Endothelial cell of umbilical vein (primary cell): ENCODE measurements at regions not wholly inside any gene's neighbourhood (a gene's known extent, or its start where the extent isn't known, plus 50 kb on each side); places are given as distances from the start of the nearest gene placed in this dataset.

Source experiments
- BruUV-seq: library from RNA; stranded (reverse); fragments of 400-500 nt; replicated peaks from 2 replicates; lab custom pipeline; 2021; lab: Mats Ljungman, UMichigan
- CTCF ChIA-PET: fragments of 300-600, 350-600 bp; sonication (Branson Sonifier 250); formaldehyde crosslinking; loops from one replicate; lab custom pipeline; 2021; ENCODE audit warnings: antibody characterized with exemption, inconsistent platforms; lab: Charles Lee
- POLR2A ChIA-PET: fragments of 300-600, 350-600 bp; sonication (Branson Sonifier 250); formaldehyde crosslinking; loops from one replicate; lab custom pipeline; 2021; ENCODE audit warnings: antibody characterized with exemption, inconsistent platforms; lab: Charles Lee
- DNase-seq: peaks from one replicate; pipeline ENCODE4 v3.0.0-alpha.2; 2011; ENCODE audit warnings: low read depth, low spot score
- FAIRE-seq: peaks from 2 replicates; lab custom pipeline; 2011; peaks lifted over from hg19 to GRCh38; lab: Jason Lieb, UNC
- H2AFZ ChIP-seq: 2 replicates; pipeline ENCODE4 v1.6.0; 2012; ENCODE audit warnings: low read depth, low read length, control low read depth, inconsistent platforms
- H3K27ac ChIP-seq: 2 replicates; pipeline ENCODE4 v1.5.1; 2011; ENCODE audit warnings: low read depth, mild to moderate bottlenecking, control low read depth, low read length, moderate library complexity; ENCODE audit not compliant: insufficient read depth
- H3K27me3 ChIP-seq, 2 experiments: 2 replicates each; pipeline versions ENCODE4 v1.6.0 to v1.6.1; 2011; ENCODE audit warnings: low read length in 2 of 2, mixed read lengths in 1 of 2; ENCODE audit not compliant: control insufficient read depth in 2 of 2, insufficient read depth in 2 of 2
- H3K36me3 ChIP-seq, 2 experiments: 2 replicates in 1 of 2; 3 replicates in 1 of 2; pipeline ENCODE4 v1.5.1; 2011; ENCODE audit warnings: low read length in 2 of 2, mild to moderate bottlenecking in 1 of 2, moderate library complexity in 1 of 2; ENCODE audit not compliant: control insufficient read depth in 2 of 2, insufficient read depth in 2 of 2; ENCODE audit errors: extremely low read depth in 1 of 2
- H3K4me1 ChIP-seq: 3 replicates; pipeline ENCODE4 v1.5.1; 2011; ENCODE audit warnings: mild to moderate bottlenecking, low read length; ENCODE audit not compliant: control insufficient read depth, insufficient read depth; ENCODE audit errors: extremely low read depth
- H3K4me2 ChIP-seq: 2 replicates; pipeline ENCODE4 v1.6.1; 2011; ENCODE audit warnings: low read length, control low read depth, mixed read lengths; ENCODE audit not compliant: insufficient read depth
- H3K4me3 ChIP-seq, 3 experiments: fragments of 200-600 bp in 1 of 3; sonication (generic), shearing (Covaris generic) in 1 of 3; replicated peaks in 1 of 3; 2 replicates each; pipeline ENCODE4 v1.5.1; 2011 to 2016; ENCODE audit warnings: control low read depth in 3 of 3, low read length in 3 of 3, mild to moderate bottlenecking in 2 of 3, inconsistent platforms in 1 of 3, low read depth in 1 of 3, moderate library complexity in 1 of 3; ENCODE audit not compliant: insufficient read depth in 1 of 3
- H3K79me2 ChIP-seq: 2 replicates; pipeline ENCODE4 v1.6.0; 2012; ENCODE audit warnings: low read length, inconsistent platforms; ENCODE audit not compliant: control insufficient read depth, insufficient read depth
- H3K9ac ChIP-seq: replicated peaks from 2 replicates; pipeline ENCODE3; 2011; ENCODE audit warnings: low read length, control low read depth; ENCODE audit not compliant: insufficient read depth; ENCODE audit errors: extremely low read depth
- H3K9me1 ChIP-seq: replicated peaks from 3 replicates; pipeline ENCODE4 v1.6.0; 2011; ENCODE audit warnings: mild to moderate bottlenecking, low read length; ENCODE audit not compliant: control insufficient read depth, insufficient read depth; ENCODE audit errors: extremely low read depth
- H3K9me3 ChIP-seq: replicated peaks from 2 replicates; pipeline ENCODE4 v1.5.1; 2012; ENCODE audit warnings: low read length, inconsistent platforms; ENCODE audit not compliant: control insufficient read depth, insufficient read depth
- H4K20me1 ChIP-seq: replicated peaks from 2 replicates; pipeline ENCODE3; 2011; ENCODE audit warnings: mild to moderate bottlenecking, low read length; ENCODE audit not compliant: control insufficient read depth, insufficient read depth; ENCODE audit errors: extremely low read depth
- CTCF ChIP-seq, 2 donors: IDR thresholded peaks; 1 replicate in 1 of 2; 2 replicates in 1 of 2; pipeline ENCODE4 v1.5.1; 2011; ENCODE audit warnings: low read length in 2 of 2, mild to moderate bottlenecking in 2 of 2, moderate library complexity in 2 of 2, control low read depth in 1 of 2, inconsistent platforms in 1 of 2, low read depth in 1 of 2; ENCODE audit not compliant: insufficient read depth in 1 of 2; ENCODE audit errors: extremely low read depth in 1 of 2
- EZH2 ChIP-seq: IDR thresholded peaks from 2 replicates; pipeline ENCODE4 v1.6.1; 2012; ENCODE audit warnings: borderline replicate concordance, low read depth, mild to moderate bottlenecking, moderate library complexity, low read length, inconsistent platforms; ENCODE audit not compliant: severe bottlenecking
- FOS ChIP-seq: IDR thresholded peaks from 2 replicates; pipeline ENCODE4 v1.6.1; 2011; ENCODE audit warnings: mild to moderate bottlenecking, low read length, moderate library complexity, borderline replicate concordance; ENCODE audit not compliant: insufficient read depth
- GATA2 ChIP-seq: IDR thresholded peaks from 2 replicates; pipeline ENCODE4 v1.7.0; 2011; ENCODE audit warnings: low read depth, mild to moderate bottlenecking, moderate library complexity, mixed read lengths, low read length; ENCODE audit not compliant: insufficient read length, insufficient read depth
- JUN ChIP-seq: IDR thresholded peaks from 2 replicates; pipeline ENCODE4 v1.6.1; 2011; ENCODE audit warnings: borderline replicate concordance, low read depth; ENCODE audit not compliant: insufficient read length, insufficient read depth
- MYC ChIP-seq: IDR thresholded peaks from one replicate; pipeline ENCODE4 v1.6.1; 2011; ENCODE audit warnings: mild to moderate bottlenecking, low read depth, low read length
- POLR2A ChIP-seq: IDR thresholded peaks from 2 replicates; pipeline ENCODE4 v1.6.1; 2012; ENCODE audit warnings: low read depth, mild to moderate bottlenecking, control low read depth, low read length
- POLR2AphosphoS5 ChIP-seq: IDR thresholded peaks from 2 replicates; pipeline ENCODE4 v1.6.1; 2012; ENCODE audit warnings: low read depth, mild to moderate bottlenecking, control low read depth, low read length, moderate library complexity; ENCODE audit not compliant: insufficient read depth
- dilution Hi-C: fragments of 300-500 bp; cut with MboI; formaldehyde crosslinking; loops from one replicate; pipeline ENCODE4 v1.15.0; 2019; ENCODE audit warnings: low sequenced_read_pairs; ENCODE audit not compliant: extremely low pct_ligation_motif_present
- intact Hi-C: fragments of 100-400 bp; cut with micrococcal nuclease; formaldehyde crosslinking; loops from one replicate; pipeline ENCODE4 v1.10.0; 2022
- TF ChIP-seq, protein P1 (sequence below): IDR thresholded peaks from 2 replicates; pipeline ENCODE4 v1.6.1; 2011; ENCODE audit not compliant: insufficient read depth, insufficient read length

DNA sequence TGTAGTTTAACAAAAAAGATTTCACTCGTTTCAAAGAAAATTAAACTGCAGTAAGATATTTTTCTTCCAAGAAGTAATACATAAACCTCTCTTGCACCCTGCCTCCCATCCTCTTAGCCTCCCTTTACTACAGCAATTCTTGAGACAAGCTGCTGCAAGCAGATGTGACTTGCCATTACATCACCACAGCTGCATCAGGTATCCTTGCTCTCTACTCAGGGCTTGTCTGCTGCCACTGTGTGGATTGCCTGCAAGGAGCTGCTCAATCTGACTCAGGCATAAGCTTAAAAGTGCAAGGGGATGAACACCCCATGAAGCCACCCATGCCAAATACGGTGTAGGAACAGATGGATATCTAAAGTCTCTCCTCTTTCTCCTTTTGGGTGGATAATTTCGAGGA, 609.9 kb downstream of the DNAJB9 start:
- Histone ChIP-seq H4K20me1 (no peaks in the 10 kb centered on the region), H3K9me3 (no peaks in the 10 kb centered on the region), H3K4me3 (no peak overlapping the region), H3K79me2 (no peaks in the 10 kb centered on the region), H3K27ac (no peak overlapping the region), H3K27me3 (no peaks in the 10 kb centered on the region), H3K4me2 (no peak overlapping the region), H3K36me3 (no peaks in the 10 kb centered on the region), H2AFZ (no peak overlapping the region), H3K4me1 (no peaks in the 10 kb centered on the region), H3K9ac (no peak overlapping the region), H3K9me1 (no peaks in the 10 kb centered on the region)
- ChIA-PET POLR2A (no interaction called here), CTCF (no interaction called here)
- intact Hi-C loops = no loop called here
- dilution Hi-C loops = no loop called here
- FAIRE-seq (no peak), DNase-seq (no peak)
- TF ChIP-seq CTCF (IDR thresholded peaks at IDR 0.05; ENCODE audit: extremely low read depth in 1 of 2, insufficient read depth in 1 of 2, low read depth in 1 of 2, low read length in 2 of 2) = no peak
- no TSS peak for BruUV-seq

DNA sequence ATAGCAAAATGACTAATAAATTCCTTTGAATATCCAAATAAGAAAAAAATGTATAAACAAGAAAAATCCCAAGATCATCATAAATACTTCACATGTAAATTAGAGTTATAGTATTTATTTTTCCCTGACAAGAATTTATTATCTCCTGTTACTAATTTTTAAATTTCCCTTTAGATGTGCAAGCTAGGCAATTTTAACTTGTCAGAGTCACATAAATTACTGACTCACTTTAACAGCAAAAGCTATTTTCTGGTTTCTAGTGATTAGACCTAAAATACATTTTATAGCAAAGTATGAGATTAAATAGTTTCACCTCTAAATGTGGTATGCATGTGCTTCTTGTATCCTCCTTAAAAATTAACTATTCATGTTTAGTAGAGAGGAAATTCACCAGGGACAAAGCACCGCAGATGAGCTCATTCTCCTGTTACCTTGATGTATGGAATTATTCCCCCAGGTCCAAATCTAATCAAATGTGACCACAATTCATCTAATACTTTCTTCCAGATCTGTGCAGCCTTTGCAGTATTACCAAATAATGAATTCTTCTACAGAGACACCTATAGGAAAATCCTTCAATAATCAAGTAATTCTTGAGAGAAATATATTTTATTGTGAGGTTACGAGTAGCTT, 621.2 kb downstream of the DNAJB9 start:
- Histone ChIP-seq H3K4me1 (no peaks in the 10 kb centered on the region), H3K36me3 (no peaks in the 10 kb centered on the region), H3K27me3 (no peaks in the 10 kb centered on the region), H4K20me1 (no peaks in the 10 kb centered on the region), H3K27ac (no peak overlapping the region), H3K4me3 (no peak overlapping the region), H3K9me1 (no peaks in the 10 kb centered on the region), H2AFZ (no peak overlapping the region), H3K4me2 (no peak overlapping the region), H3K79me2 (no peaks in the 10 kb centered on the region), H3K9ac (no peak overlapping the region), H3K9me3 (no peaks in the 10 kb centered on the region)
- POLR2A ChIA-PET = no interaction called here
- BruUV-seq = no TSS peak
- intact Hi-C loops (no loop called here), dilution Hi-C loops (no loop called here)
- TF ChIP-seq CTCF (IDR thresholded peaks at IDR 0.05; ENCODE audit: extremely low read depth in 1 of 2, insufficient read depth in 1 of 2, low read depth in 1 of 2, low read length in 2 of 2) (no peak), GATA2 (no peak), FOS (no peak), MYC (no peak), POLR2A (no peak), POLR2AphosphoS5 (no peak), JUN (no peak), EZH2 (no peak)
- TF ChIP-seq, protein P1, sequence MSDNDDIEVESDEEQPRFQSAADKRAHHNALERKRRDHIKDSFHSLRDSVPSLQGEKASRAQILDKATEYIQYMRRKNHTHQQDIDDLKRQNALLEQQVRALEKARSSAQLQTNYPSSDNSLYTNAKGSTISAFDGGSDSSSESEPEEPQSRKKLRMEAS = no peak
- DNase-seq (no peak), FAIRE-seq (no peak)
- CTCF ChIA-PET = no interaction called here
